Right ventricle myocardium inferior (tissue), 1 donor: ENCODE measurements at regions not wholly inside any gene's neighbourhood (a gene's known extent, or its start where the extent isn't known, plus 50 kb on each side); places are given as distances from the start of the nearest gene placed in this dataset.

ENCODE experiments used
- ATAC-seq: fragments of 200-7000 bp; cut with Tn5 transposase; one replicate; pipeline ENCODE4 v1.9.1; 2020; ENCODE audit warnings: mild to moderate bottlenecking, moderate library complexity
- DNase-seq: peaks from one replicate; pipeline ENCODE4 v3.0.0; 2021; ENCODE audit errors: missing footprints
- intact Hi-C: fragments of 100-400 bp; cut with DNase I; formaldehyde crosslinking; loops from one replicate; pipeline ENCODE4 v1.11.0; 2022
- donor health status: DM: no; HTN: yes; CAD: no; lungs with severe emphysema.

DNA sequence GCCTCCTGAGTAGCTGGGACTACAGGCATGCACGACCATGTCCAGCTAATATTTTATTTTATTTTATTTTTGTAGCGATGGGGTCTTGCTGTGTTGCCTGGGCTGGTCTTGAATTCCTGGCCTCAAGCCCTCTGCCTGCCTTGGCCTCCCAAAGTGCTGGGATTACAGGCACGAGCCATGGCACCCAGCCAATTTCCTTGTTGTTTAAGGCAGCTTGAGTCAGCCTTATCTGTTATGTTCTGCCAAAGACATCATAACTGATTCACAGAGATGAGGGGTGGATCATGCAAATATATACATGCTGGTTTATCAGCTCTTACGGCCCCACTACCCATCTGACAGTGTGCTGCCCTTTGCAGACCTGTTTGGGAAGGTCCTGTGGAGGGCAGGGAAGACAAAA, 826.7 kb downstream of the TYW1 start:
- ATAC-seq = no peak
- intact Hi-C loops = no loop called here

GRCh38 chr7:67825356-67825755, 828.7 kb downstream of the TYW1 start:
- no peak for DNase-seq
- ATAC-seq = no peak
- intact Hi-C loops = no loop called here

More for the DNA sequence above, 826.7 kb downstream of the TYW1 start:
- DNase-seq = no peak

- intact Hi-C loops = no loop called here
- ATAC-seq (no peak), DNase-seq (no peak)
Observed at GRCh38 chr7:67841896-67842295, 845.3 kb downstream of the TYW1 start.

DNA sequence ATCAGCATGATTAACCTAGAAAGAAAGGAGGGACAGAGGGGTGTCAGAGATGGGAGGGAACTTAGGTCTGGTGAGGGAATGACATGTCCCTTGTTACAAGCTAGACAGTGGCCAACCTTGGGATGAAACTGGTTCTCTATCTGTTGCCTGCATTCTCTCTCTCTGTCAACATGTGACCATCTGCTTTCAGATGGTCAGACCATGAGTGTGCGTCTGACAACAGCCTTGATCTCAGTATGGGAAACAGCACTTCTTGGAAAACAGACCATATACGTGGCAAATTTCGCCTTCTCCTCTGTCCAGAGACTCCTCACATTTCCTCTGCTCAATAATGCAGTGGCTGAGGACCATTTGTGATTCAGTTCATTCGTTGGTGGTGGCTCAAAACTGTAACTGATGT, 845.9 kb downstream of the TYW1 start:
- intact Hi-C loops = no loop called here
- no peak for ATAC-seq
- DNase-seq = no peak

GRCh38 chr7:67843001-67843565, 846.5 kb downstream of the TYW1 start:
- DNase-seq = no peak
- ATAC-seq = no peak
- intact Hi-C loops = no loop called here

- DNase-seq (no peak), ATAC-seq (no peak)
- intact Hi-C loops = no loop called here
Observed at GRCh38 chr7:67843615-67844014, 847.0 kb downstream of the TYW1 start.

DNA sequence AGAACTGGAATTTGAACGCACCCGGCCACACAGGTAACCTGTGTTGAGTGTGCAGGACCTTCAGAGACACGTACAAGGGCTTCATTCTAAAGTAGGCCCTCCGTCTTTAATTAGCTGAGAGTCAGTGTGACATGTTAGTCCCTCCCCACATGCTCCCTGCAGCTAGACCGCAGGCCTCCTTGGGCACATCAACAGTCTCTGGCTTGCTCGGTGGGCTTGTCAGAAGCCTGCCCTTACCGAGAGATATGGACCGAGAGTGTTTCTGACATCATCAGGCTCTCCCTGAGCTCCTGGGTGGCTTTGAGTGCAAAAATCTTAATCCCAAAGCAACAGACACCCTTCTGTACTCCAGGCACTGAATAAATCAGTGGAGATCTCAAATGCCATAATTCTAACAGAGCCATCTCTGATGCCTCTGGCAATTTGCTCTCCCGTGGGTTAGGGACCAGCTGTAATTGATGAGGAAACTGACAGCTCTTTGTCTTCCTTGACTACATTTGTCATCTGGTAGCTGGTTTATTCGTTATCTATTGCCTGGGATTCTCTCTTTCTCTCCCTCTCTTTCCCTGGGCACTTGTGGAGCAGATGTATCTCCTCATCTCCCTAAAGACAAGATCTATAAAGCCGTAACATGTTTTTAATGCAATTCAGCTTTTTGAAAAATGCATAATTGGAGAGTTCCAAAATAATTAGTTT, 850.6 kb downstream of the TYW1 start:
- DNase-seq = no peak
- ATAC-seq = no peak
- intact Hi-C loops = no loop called here

- no peak for ATAC-seq
- no peak for DNase-seq
- intact Hi-C loops = no loop called here
Observed at GRCh38 chr7:67854221-67855178, 857.9 kb downstream of the TYW1 start.

DNA sequence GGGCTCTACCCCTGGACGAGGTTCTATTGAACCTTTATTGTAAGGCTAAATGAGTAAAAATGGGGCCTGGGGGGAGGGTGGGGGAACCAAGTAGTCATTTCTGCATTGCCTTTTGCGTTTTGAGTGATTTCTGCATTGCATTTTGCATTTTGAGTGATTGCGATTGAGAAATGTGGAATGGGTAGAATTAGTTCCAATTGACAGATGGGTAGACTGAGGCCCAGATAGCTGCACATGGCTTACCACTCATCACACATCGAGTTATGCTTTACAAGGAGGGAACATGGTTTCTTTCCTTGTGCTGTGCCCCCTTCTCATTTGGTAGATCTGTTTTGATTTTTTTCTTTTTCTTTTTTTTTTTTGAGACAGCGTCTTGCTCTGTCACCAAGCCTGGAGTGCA, 858.7 kb downstream of the TYW1 start:
- ATAC-seq (no peak), DNase-seq (no peak)
- intact Hi-C loops = no loop called here

GRCh38 chr7:67856046-67856445, 859.4 kb downstream of the TYW1 start:
- no peak for ATAC-seq
- intact Hi-C loops = no loop called here
- no peak for DNase-seq

- intact Hi-C loops = no loop called here
- ATAC-seq (no peak), DNase-seq (no peak)
Observed at GRCh38 chr7:67857698-67858097, 861.1 kb downstream of the TYW1 start.

DNA sequence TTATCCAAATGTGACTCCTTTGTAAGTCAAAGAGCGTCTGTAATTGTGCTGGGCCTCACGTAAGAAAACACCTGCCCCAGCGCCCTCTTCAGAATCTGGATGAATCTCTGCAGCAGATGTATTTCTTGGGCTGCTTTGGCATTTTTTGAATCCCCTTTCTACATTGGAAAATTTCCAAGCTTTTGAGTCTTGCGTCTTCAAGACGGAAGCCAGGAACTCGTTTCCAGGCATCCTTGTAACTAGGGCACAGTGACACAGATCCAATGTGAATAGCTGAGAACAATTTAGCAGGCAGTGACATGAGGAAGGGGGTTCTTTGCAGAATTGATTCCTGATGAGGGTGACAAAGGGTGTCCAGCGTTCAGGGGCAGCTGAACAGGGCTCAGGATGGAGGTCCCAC, 862.3 kb downstream of the TYW1 start:
- no peak for DNase-seq
- ATAC-seq = no peak
- intact Hi-C loops = no loop called here

DNA sequence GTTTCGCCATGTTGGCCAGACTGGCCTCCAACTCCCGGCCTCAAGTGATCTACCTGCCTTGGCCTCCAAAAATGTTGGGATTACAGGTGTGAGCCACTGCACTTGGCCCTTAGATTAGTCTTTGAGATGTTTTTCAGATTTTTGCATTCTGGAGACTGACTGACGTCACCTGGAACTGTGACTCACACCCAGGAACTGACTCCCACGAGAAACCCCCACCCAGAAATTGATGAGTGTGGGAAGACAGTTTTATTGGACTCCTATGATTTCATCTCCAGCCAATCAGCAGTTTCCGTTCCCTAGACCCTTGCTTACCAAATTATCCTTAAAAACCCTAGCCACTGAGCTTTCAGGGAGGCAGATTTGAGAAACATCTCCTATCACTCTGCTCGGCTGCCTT, 867.3 kb downstream of the TYW1 start:
- intact Hi-C loops = no loop called here
- DNase-seq (no peak), ATAC-seq (no peak)

- no peak for ATAC-seq
- intact Hi-C loops = no loop called here
- no peak for DNase-seq
Observed at GRCh38 chr7:67866054-67866453, 869.4 kb downstream of the TYW1 start.

GRCh38 chr7:67866812-67867211, 870.2 kb downstream of the TYW1 start:
- ATAC-seq (no peak), DNase-seq (no peak)
- intact Hi-C loops = no loop called here

- ATAC-seq = no peak
- intact Hi-C loops = no loop called here
- no peak for DNase-seq
Observed at GRCh38 chr7:67870396-67870795, 873.8 kb downstream of the TYW1 start.

DNA sequence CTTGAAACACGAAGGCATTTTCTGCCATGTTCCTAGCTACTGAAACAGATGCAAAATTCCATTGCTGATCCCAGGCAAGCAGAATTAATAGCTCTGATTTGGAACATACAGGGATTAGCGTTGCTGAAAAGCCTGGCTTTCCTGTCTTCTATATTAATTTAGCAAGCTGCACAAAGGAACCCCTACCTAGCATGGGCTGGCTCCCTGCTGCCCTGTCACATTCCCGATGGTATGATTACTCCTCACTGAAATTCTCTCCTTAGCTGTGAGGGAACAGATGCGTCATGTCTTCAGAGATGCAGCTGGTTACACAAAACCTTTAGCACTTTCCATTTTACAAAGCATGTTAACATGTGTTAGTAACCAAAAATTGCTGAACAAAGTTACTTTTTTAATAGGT, 878.9 kb downstream of the TYW1 start:
- intact Hi-C loops = no loop called here
- DNase-seq (no peak), ATAC-seq (no peak)

DNA sequence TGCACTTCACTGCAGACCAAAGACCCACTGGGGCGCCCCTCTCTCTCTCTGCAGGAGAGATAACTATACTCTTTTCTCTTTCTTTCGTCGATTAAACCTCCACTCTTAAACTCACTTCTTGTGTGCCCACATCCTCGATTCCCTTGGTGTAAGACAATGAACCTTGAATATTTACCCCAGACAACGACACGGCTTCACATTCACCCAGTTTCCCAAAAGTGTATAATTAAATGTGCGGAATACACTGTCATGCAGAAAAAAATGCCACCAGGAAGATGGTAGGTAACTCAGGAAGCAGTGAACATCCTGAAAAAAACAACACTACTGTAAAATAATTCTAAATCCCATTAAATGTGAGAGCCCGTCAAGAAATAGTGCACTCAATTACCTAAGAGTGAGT, 882.2 kb downstream of the TYW1 start:
- ATAC-seq (no peak), DNase-seq (no peak)
- intact Hi-C loops = no loop called here

- ATAC-seq (no peak), DNase-seq (no peak)
- intact Hi-C loops = no loop called here
Observed at GRCh38 chr7:67882843-67883242, 886.2 kb downstream of the TYW1 start.

DNA sequence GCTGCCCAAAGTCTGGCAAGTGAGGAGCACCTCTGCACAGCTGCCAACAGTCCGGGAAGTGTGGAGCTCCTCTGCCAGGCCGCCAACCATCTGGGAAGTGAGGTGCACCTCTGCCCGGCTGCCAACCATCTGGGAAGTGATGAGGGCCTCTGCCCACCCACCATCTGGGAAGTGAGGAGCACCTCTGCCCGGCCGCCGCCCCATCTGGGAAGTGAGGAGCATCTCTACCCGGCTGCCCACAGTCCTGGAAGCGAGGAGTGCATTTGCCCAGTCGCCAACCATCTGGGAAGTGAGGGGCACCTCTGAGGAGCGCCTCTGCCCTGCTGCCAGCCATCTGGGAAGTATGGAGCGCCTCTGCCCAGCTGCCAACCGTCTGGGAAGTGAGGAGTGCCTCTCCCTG, 893.7 kb downstream of the TYW1 start:
- ATAC-seq (no peak), DNase-seq (no peak)
- intact Hi-C loops = no loop called here
